Cardiac muscle cell (in vitro differentiated cells and primary cell): ENCODE measurements at regions not wholly inside any gene's neighbourhood (a gene's known extent, or its start where the extent isn't known, plus 50 kb on each side); places are given as distances from the start of the nearest gene placed in this dataset.

Source experiments
- DNase-seq, 2 donors: peaks; one replicate each; pipeline versions ENCODE4 v3.0.0 to v3.0.0-alpha.2; 2010 to 2017; ENCODE audit warnings: low read depth in 1 of 2, low spot score in 1 of 2
- H3K27ac ChIP-seq: fragments of 200-600 bp; sonication (generic); 2 replicates; pipeline ENCODE4 v1.5.1; 2016
- H3K27me3 ChIP-seq: fragments of 200-600 bp; sonication (generic); 2 replicates; pipeline ENCODE4 v1.6.0; 2016; ENCODE audit warnings: control low read depth
- H3K36me3 ChIP-seq: fragments of 200-600 bp; sonication (generic); 2 replicates; pipeline ENCODE4 v1.5.1; 2016; ENCODE audit warnings: control low read depth
- H3K4me1 ChIP-seq: fragments of 200-600 bp; sonication (generic); 2 replicates; pipeline ENCODE4 v1.8.1; 2017; ENCODE audit warnings: low read depth, mild to moderate bottlenecking, mixed run types
- H3K4me3 ChIP-seq: fragments of 200-600 bp; sonication (generic); 2 replicates; pipeline ENCODE4 v1.5.1; 2016; ENCODE audit warnings: mild to moderate bottlenecking
- H3K9me3 ChIP-seq: fragments of 200-600 bp; sonication (generic); 2 replicates; pipeline ENCODE4 v1.5.1; 2017; ENCODE audit warnings: low read depth, mild to moderate bottlenecking, control low read depth
- CTCF ChIP-seq: IDR thresholded peaks from 2 replicates; pipeline ENCODE4 v1.5.1; 2012; ENCODE audit warnings: low read depth, mild to moderate bottlenecking, low read length

DNA sequence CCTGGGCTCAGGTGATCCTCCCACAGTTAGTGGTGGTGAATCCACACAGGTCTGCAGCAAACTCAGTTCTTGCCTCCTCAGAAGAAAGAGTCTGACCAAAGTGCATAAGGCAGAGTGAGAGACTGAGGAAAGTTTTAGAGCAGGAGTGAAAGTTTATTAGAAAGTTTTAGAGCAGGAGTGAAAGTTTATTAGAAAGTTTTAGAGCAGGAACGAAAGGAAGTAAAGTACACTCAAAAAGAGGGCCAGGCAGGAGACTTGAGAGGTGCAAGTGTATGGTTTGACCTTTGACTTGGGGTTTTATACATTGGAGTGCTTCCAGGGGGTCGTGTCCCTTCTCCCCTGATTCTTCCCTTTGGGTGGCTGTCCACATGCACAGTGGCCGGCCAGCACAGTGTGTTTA, 84.2 kb downstream of the LSM3 start:
- H3K27ac ChIP-seq, result no peak overlapping the region
- DNase-seq, result no peak
- H3K4me1 ChIP-seq, result peaks cover 3% of the 10 kb centered on the region
- H3K27me3 ChIP-seq, result no peaks in the 10 kb centered on the region
- H3K9me3 ChIP-seq, result no peaks in the 10 kb centered on the region
- no peak for TF ChIP-seq CTCF
- no peak overlapping the region for H3K4me3 ChIP-seq
- no peaks in the 10 kb centered on the region for H3K36me3 ChIP-seq

GRCh38 chr3:14263317-14264005, 84.8 kb downstream of the LSM3 start:
- H3K27ac ChIP-seq, result no peak overlapping the region
- no peaks in the 10 kb centered on the region for H3K36me3 ChIP-seq
- H3K27me3 ChIP-seq, result no peaks in the 10 kb centered on the region
- peaks cover 3% of the 10 kb centered on the region for H3K4me1 ChIP-seq
- no peaks in the 10 kb centered on the region for H3K9me3 ChIP-seq
- H3K4me3 ChIP-seq, result no peak overlapping the region
- TF ChIP-seq CTCF, result no peak
- no peak for DNase-seq

- H3K4me1 ChIP-seq, result peaks cover 3% of the 10 kb centered on the region
- no peak overlapping the region for H3K27ac ChIP-seq
- peak in 1 of 2 donors; percentile 70 for DNase-seq
- TF ChIP-seq CTCF, result no peak
- H3K36me3 ChIP-seq, result no peaks in the 10 kb centered on the region
- no peaks in the 10 kb centered on the region for H3K9me3 ChIP-seq
- H3K27me3 ChIP-seq, result no peaks in the 10 kb centered on the region
- no peak overlapping the region for H3K4me3 ChIP-seq
Measured at GRCh38 chr3:14265246-14265962, 86.8 kb downstream of the LSM3 start.

- no peak overlapping the region for H3K27ac ChIP-seq
- no peak overlapping the region for H3K4me3 ChIP-seq
- H3K27me3 ChIP-seq, result no peaks in the 10 kb centered on the region
- peak in 1 of 2 donors; percentile 89 for DNase-seq
- TF ChIP-seq CTCF, result no peak
- H3K36me3 ChIP-seq, result no peaks in the 10 kb centered on the region
- H3K4me1 ChIP-seq, result peaks cover 3% of the 10 kb centered on the region
- no peaks in the 10 kb centered on the region for H3K9me3 ChIP-seq
Measured at GRCh38 chr3:14266361-14266760, 87.7 kb downstream of the LSM3 start.

- no peak for DNase-seq
- Histone ChIP-seq H3K4me3 (no peak overlapping the region), H3K36me3 (no peaks in the 10 kb centered on the region), H3K4me1 (peaks cover 3% of the 10 kb centered on the region), H3K27ac (no peak overlapping the region), H3K27me3 (no peaks in the 10 kb centered on the region), H3K9me3 (no peaks in the 10 kb centered on the region)
- TF ChIP-seq CTCF, result no peak
Measured at GRCh38 chr3:14267976-14268375, 89.4 kb downstream of the LSM3 start.
